HG02763 (cell line): ENCODE measurements at regions not wholly inside any gene's neighbourhood (a gene's known extent, or its start where the extent isn't known, plus 50 kb on each side); places are given as distances from the start of the nearest gene placed in this dataset.
"Not testable (repeated sequence)": the region's sequence is repeated elsewhere in the genome, so short reads cannot be mapped to it uniquely, and the experiment has no call there.

Source experiments
- ATAC-seq: cut with Tn5 transposase; IDR thresholded peaks from one replicate; pipeline ENCODE4 v1.9.1; 2021; ENCODE audit warnings: mild to moderate bottlenecking, moderate library complexity; ENCODE audit not compliant: unreplicated experiment

- no peak for ATAC-seq
Measured at GRCh38 chr7:152905949-152906348, 146.4 kb downstream of the ACTR3B start.

DNA sequence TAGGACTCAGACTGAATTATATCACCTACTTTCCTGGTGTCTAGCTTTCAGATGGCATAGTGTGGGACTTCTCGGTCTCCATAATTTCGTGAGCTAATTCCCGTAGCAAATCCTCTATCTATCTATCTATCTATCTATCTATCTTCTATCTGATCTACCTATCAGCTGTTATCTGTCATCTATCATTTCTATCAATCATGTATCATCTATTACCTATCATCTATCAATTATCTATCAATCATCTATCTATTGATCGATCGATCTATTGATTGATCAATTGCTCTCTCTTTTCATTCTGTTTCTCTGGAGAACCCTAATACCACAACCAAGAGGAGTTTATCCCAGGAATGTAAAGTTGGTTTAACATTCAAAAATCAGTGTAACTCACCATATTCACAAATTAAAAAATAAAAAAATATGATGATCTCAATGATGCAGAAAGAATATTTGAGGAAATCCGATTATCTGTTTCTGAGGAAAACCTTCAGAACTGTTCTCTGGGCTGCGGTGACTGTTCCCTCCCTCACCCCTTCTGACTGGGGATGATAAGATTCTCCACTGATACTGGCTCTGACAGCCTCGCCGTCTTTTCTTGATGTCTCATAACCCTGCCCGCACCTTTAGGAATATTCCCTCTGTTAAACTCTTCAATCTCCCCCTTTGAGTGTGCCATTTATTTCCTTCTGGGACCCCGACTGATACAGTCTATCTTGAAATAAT is 147.7 kb downstream of the ACTR3B start:
- ATAC-seq = no peak

DNA sequence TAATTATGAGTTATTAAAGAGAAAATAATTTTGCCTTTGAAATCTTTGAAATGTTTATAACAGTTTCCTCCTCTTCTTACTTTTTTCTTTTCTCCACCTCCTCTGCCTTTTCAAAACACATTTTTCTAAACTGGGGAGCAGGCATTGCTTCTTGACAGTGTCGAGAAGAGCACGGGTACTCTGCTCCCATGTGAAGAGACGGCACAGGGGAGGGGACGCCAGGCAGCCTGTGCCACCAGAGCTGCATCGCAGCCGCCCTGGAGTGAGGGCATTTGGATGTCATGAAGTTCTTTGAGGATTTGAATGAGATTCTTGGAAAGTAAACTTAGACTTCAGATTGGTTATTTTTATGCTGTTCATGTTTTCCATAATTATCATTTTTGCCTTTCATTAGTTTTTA is 149.7 kb downstream of the ACTR3B start:
- no peak for ATAC-seq

DNA sequence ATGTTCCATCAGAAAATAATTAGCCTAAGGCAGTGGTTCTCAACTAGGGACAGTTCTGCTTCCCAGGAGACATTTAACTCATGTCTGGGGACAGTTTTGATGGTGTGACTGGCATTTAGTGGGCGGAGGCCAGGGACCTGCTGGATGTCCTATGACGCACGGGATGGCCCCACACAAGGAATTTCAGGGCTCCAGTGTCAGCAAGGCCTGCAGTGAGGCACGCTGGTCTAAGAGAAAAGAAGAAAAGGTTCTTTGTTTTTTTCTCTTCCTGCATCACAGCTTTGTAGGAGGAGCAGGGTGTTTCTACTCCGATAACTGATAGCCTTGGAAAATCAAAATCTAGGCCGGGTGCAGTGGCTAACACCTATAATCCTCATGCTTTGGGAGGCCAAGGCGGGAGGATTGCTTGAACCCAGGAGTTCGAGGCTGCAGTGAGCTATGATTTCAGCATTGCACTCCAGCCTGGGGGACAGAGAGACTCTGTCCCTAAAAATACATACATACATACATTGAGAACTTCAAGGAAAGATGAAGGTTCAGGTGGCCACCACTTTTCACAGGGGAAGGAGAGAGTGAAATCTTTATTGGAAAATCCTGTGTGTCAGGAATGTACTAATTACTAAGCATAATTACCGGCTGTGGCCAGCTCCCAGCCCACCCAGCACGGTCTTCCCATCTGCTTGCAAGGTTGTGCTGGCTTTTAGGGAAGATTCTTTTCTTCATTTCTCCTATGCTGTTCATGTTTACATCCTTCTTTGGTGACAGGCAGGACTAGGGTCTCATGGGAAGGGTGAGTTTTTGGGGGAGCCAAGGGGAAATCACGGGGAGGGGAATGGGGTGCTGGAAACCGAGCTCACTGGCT is 150.4 kb downstream of the ACTR3B start:
- ATAC-seq = no peak

DNA sequence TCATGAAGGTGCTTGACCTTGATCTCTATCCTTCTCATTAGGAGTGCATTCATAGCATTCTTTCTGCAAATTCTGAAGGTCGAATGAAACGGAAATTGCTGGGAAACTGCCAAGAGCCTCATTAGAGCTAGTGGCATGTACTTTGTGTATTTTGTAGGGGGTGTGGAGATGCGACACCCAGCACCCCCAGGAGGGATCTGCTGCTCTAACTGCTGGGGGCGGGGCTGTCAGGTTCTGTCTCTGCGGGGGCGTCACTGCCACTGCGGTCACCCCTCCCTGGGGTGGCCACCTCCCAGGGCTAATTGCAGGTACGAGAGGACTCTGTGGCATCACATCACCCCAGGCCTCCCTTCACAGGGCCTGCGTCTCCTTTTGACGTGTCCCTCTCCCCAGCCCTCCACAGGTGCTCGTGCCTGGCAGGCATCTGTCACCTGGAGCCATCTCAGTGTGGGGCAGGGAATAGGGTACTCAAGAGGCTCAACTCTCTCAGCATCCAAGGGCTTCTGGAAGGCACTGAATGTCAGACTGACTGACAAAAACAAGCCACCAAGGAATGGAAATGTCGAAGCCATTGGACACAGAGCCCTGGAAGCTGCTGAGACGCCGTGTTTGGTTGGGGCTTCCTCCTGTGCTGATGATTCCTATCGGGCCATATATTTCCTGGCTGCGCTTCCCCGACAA is 151.1 kb downstream of the ACTR3B start:
- no peak for ATAC-seq

- ATAC-seq = no peak
Measured at GRCh38 chr7:152911226-152911560, 151.6 kb downstream of the ACTR3B start.

DNA sequence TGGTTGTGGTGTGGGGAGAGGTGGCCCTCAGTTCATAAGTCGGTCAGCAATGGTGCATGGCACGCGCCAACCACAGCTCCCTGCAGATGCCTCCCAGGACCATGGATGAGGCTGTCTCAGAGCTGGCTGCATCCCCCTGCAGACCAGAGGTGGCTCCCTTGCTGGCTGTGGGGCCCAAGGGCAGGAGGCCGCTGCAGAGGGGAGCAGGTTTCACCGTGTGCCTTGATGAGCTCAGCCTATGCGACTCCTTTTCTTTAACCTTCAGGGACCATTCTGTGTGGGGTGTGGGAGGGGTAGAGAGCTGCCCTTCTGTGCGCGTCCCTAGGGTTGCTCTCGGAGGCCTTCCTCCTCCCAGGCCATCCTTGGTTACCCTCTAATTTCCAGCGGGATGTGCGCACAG is 152.4 kb downstream of the ACTR3B start:
- ATAC-seq = no peak

GRCh38 chr7:152912511-152912910 is 153.0 kb downstream of the ACTR3B start:
- no peak for ATAC-seq

DNA sequence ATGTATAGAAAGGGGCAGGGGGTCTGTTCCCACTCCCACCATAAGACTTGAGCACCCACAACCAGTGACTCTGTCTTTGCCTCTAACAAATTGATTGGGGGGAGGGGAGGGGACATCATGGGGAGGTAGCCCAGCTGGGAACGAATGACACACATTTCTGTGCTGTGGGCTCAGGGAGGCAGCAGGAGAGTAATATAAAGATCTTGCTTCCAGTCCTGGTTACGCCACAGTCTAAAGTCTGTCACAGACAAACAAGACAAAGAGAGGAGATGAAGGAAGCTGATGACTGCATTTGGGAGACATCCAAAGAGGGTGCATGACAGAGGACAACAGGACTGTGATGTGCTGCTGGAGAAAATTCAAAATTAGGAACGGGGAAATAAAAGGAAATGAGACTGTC is 153.9 kb downstream of the ACTR3B start:
- no peak for ATAC-seq

- no peak for ATAC-seq
Measured at GRCh38 chr7:152914014-152914844, 154.7 kb downstream of the ACTR3B start.

DNA sequence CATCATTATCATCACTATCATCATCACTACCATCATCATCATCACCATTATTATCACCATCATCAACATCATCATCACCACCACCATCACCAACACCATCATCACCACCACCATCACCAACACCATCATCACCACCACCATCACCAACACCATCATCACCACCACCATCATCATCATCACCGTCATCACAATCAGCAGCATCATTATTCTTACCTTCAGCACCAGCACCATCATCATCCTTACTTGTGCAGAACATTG is 155.2 kb downstream of the ACTR3B start:
- ATAC-seq = not testable (repeated sequence)

GRCh38 chr7:152922318-152923081 is 162.9 kb downstream of the ACTR3B start:
- no peak for ATAC-seq

DNA sequence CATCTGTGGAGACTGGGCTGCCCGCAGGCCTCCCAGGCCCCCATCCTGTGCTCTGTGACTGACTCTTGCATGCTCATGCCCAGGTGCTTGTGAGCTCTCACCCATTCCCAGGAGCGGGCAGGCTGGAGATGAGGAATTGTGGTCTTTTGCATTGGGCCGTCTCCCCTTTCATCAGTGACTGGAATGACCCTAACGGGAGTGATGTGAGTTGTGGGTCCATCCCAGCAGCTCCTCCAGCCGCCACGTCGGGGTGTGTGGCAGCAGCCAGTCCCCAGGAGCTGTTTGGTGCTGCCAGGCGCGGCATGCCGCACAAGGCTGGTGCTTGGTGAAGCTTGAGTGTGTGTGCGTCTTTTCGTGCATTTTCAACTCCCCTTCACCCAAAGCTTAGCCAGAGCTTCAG is 164.2 kb downstream of the ACTR3B start:
- no peak for ATAC-seq

GRCh38 chr7:152924238-152924637 is 164.7 kb downstream of the ACTR3B start:
- no peak for ATAC-seq

DNA sequence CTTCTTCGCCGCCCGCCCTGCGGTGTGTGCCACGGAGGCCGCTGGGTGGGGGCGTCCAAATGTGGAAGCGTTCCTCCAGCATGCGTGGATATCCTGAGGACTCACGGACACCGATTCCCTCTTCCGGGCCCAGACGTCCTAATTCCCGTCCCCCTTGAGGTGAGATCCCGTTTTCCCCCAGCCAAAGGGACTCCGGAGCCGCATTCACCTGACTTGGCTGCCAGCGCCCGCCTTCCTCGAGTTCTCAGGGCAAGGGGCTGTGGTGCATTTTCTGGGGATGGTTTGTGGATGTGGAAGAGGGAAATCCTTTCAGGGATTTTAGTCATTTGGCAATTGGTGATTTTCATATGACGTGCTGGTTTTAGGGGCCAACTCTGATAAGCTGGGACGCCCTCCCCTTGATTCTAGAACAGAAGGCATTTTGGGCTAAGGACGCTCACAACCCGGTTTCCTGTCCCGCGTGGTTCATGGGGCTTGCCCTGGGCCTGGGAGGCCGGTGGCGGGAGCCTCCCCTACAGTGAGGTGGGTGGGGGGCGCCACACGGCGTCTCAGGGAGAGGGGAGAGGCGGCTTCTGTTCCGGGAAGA is 165.4 kb downstream of the ACTR3B start:
- no peak for ATAC-seq

DNA sequence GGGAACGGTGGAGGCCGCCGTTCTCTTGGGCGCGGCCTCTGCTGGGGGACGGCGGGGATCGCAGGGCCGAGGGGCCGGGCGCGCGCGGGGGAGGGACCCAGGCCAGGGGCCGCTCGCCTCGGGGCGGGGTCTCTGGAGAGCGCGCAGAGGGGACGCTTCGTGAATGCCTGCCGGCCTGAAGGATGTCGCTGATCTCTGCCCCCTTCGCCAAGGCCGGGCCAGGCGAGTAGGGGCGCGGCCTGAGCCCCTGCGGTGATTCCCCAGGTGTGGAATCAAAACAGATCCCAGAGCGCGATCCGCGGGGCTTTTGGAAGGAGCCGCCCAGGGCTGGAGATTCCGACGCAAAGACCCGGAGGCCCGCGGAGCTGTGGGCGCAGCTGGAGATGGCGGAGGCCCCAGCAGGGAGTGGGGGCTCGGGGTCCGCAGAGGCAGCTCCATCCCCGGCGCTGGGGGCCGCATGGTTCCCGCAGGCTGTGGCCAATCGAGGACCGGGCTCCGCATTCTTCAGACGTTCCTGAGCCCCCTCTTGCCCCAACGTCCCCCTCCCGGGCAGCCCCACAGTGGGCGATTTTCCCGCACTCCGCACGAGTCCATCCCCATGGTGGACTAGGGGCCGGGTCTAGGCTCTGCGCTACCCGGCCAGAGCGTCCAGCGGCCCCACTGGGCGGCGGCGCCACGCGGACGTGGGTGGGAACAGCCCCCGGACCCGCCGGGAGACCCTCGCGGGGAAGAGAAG is 166.0 kb downstream of the ACTR3B start:
- no peak for ATAC-seq

GRCh38 chr7:152931633-152932032 is 172.1 kb downstream of the ACTR3B start:
- ATAC-seq = no peak

GRCh38 chr7:152937282-152937681 is 177.7 kb downstream of the ACTR3B start:
- ATAC-seq = no peak

DNA sequence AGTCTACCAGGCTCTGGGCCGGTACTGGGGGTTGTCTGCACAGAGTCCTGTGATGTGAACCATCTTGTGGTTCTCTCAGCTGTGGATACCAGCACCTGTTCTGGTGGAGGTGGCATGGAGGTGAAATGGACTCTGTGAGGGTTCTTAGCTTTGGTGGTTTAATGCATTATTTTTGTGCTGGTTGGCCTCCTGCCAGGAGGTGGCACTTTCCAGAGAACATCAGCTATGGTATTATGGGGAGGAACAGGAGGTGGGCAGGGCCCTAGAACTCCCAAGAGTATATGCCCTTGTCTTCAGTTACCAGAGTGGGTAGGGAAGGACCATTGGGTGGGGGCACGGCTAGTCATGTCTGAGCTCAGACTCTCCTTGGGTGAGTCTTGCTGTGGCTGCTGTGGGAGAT is 187.1 kb downstream of the ACTR3B start:
- not testable (repeated sequence) for ATAC-seq
